ENCODE measurements at regions not wholly inside any gene's neighbourhood (a gene's known extent, or its start where the extent isn't known, plus 50 kb on each side); places are given as distances from the start of the nearest gene placed in this dataset.

DNA sequence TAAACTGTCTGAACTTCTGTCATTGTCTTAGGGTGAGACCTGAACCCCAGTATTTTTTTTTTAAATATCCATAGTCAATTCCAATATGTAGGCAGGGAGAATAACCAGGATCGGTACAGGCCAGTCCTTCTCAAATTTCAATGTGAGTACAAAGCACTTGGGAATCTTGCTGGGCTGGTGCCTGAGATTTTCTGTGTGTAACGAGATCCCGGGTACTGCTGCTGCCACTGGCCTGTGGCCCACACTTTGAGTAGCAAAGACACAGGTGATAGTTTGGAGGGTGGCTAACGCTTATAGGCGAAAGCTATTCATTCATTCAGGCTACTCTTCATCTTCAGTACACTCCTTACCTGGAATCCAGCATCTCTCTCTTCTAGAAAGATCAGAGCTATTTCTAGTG lies 923.6 kb upstream of the TENM3 start:
- in situ Hi-C loops (cut with HindIII; ENCODE audit: extremely low pct_ligation_motif_present, low pct_unique_long_range_greater_than_20kb) (no loop called here), intact Hi-C loops (cut with micrococcal nuclease; ENCODE audit: unreplicated experiment) (no loop called here)
- no peak overlapping the region for H2AFZ ChIP-seq (ENCODE audit: low read length)
- no peak overlapping the region for H3K27ac ChIP-seq (ENCODE audit: extremely low read length, insufficient read depth, low read length)
- 8% methylated on average over 5 of the region's 5 CpGs for whole genome bisulfite sequencing (ENCODE audit: low lambda C conversion rate)
- no peaks in the 10 kb centered on the region for H3K4me1 ChIP-seq (ENCODE audit: insufficient read depth, low read length)
- no peak for TF ChIP-seq PTBP1 (IDR thresholded peaks at IDR 0.05; ENCODE audit: low read depth, low read length, poor library complexity, severe bottlenecking)
- no peak for TF ChIP-seq FOXK1 (CRISPR knock-in tag; IDR thresholded peaks at IDR 0.05; ENCODE audit: borderline replicate concordance, low read depth)
- no peak for TF ChIP-seq ZNF713 (CRISPR knock-in tag; IDR thresholded peaks at IDR 0.05)
- no peak for TF ChIP-seq ZMYM4 (CRISPR knock-in tag; IDR thresholded peaks at IDR 0.05)
- TF ChIP-seq SRSF4 (IDR thresholded peaks at IDR 0.05; ENCODE audit: low read depth, low read length, poor library complexity, severe bottlenecking) = no peak
- no peak for TF ChIP-seq NKX3-1 (CRISPR knock-in tag; IDR thresholded peaks at IDR 0.05)
- no peak for TF ChIP-seq NFRKB (IDR thresholded peaks at IDR 0.05)
- no peak for TF ChIP-seq ZNF251 (CRISPR knock-in tag; IDR thresholded peaks at IDR 0.05)
- TF ChIP-seq, protein P1, sequence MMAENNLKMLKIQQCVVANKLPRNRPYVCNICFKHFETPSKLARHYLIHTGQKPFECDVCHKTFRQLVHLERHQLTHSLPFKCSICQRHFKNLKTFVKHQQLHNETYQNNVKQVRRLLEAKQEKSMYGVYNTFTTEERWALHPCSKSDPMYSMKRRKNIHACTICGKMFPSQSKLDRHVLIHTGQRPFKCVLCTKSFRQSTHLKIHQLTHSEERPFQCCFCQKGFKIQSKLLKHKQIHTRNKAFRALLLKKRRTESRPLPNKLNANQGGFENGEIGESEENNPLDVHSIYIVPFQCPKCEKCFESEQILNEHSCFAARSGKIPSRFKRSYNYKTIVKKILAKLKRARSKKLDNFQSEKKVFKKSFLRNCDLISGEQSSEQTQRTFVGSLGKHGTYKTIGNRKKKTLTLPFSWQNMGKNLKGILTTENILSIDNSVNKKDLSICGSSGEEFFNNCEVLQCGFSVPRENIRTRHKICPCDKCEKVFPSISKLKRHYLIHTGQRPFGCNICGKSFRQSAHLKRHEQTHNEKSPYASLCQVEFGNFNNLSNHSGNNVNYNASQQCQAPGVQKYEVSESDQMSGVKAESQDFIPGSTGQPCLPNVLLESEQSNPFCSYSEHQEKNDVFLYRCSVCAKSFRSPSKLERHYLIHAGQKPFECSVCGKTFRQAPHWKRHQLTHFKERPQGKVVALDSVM (CRISPR knock-in tag; IDR thresholded peaks at IDR 0.05) = no peak
- no peak for TF ChIP-seq NFIB (CRISPR knock-in tag; IDR thresholded peaks at IDR 0.05; ENCODE audit: borderline replicate concordance)
- TF ChIP-seq ZNF432 (CRISPR knock-in tag; IDR thresholded peaks at IDR 0.05; ENCODE audit: borderline replicate concordance) = no peak
- no peak for TF ChIP-seq SP140L (CRISPR knock-in tag; IDR thresholded peaks at IDR 0.05; ENCODE audit: borderline replicate concordance)
- CTCF ChIA-PET (ENCODE audit: low intra/inter-chr PET ratio, low total read pairs) = no interaction called here
- H3K9me3 ChIP-seq (ENCODE audit: low read length) = no peaks in the 10 kb centered on the region
- no peaks in the 10 kb centered on the region for H3K27me3 ChIP-seq (ENCODE audit: control insufficient read depth in 1 of 2, insufficient read depth in 2 of 2, low read length in 2 of 2)
- no peak overlapping the region for H3K4me3 ChIP-seq (replicated peaks in 1 of 3; ENCODE audit: insufficient read depth in 1 of 3, low read depth in 2 of 3, low read length in 3 of 3)
- H3K36me3 ChIP-seq (replicated peaks in 1 of 2; ENCODE audit: control insufficient read depth in 1 of 2, insufficient read depth in 2 of 2, low read length in 2 of 2) = no peaks in the 10 kb centered on the region
- H3K79me2 ChIP-seq (ENCODE audit: insufficient read depth, low read length) = no peaks in the 10 kb centered on the region
- no peak for ATAC-seq
- no peak overlapping the region for H3K9ac ChIP-seq (ENCODE audit: insufficient read depth, low read depth, low read length)
- no TSS peak for BruUV-seq (replicated peaks)
- H4K20me1 ChIP-seq (ENCODE audit: insufficient read depth, low read length) = no peaks in the 10 kb centered on the region
- no peak for FAIRE-seq
- DNase-seq (ENCODE audit: low spot score) = no peak
- no peak overlapping the region for H3K4me2 ChIP-seq (ENCODE audit: low read depth, low read length)
- POLR2A ChIA-PET = no interaction called here

All from HepG2 (cell line).